ENCODE measurements at regions not wholly inside any gene's neighbourhood (a gene's known extent, or its start where the extent isn't known, plus 50 kb on each side); places are given as distances from the start of the nearest gene placed in this dataset.

DNA sequence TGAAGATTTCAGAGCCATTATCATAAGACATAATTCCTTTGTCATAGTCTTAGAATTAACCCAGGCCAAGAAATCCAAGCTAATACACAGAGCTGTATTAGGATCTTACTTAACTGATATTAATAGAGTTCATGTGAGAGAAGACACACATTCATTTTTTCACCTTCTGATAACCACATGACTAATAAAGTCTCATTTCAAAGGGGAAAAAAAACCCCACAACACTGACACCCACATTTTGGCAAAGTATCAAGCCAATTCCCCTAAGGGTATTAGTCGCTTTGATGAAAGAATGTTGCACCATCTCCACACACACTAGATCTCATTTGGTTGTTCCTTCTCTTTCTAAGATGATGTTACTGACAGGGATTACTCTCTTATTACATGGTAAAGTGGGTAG lies 344.4 kb upstream of the ESRRG start:
- TF ChIP-seq POLR2A (IDR thresholded peaks at IDR 0.05) (no peak), POLR2AphosphoS5 (IDR thresholded peaks at IDR 0.05) (no peak)
- TF ChIP-seq, protein P1, sequence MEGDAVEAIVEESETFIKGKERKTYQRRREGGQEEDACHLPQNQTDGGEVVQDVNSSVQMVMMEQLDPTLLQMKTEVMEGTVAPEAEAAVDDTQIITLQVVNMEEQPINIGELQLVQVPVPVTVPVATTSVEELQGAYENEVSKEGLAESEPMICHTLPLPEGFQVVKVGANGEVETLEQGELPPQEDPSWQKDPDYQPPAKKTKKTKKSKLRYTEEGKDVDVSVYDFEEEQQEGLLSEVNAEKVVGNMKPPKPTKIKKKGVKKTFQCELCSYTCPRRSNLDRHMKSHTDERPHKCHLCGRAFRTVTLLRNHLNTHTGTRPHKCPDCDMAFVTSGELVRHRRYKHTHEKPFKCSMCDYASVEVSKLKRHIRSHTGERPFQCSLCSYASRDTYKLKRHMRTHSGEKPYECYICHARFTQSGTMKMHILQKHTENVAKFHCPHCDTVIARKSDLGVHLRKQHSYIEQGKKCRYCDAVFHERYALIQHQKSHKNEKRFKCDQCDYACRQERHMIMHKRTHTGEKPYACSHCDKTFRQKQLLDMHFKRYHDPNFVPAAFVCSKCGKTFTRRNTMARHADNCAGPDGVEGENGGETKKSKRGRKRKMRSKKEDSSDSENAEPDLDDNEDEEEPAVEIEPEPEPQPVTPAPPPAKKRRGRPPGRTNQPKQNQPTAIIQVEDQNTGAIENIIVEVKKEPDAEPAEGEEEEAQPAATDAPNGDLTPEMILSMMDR (IDR thresholded peaks at IDR 0.05), result no peak

Data from prostate gland (tissue), 2 donors.